Transverse colon (tissue), 4 donors: ENCODE measurements at regions not wholly inside any gene's neighbourhood (a gene's known extent, or its start where the extent isn't known, plus 50 kb on each side); places are given as distances from the start of the nearest gene placed in this dataset.

Experiments
- DNase-seq: peaks from one replicate; pipeline ENCODE4 v3.0.0-alpha.2; 2019
- H3K27ac ChIP-seq, 4 donors: fragments of 200-600 bp; sonication (generic); 2 replicates each; pipeline ENCODE4 v1.5.1; 2016 to 2018; ENCODE audit warnings: inconsistent platforms in 4 of 4
- H3K27me3 ChIP-seq: fragments of 200-600 bp; sonication (generic); 2 replicates; pipeline ENCODE4 v1.5.1; 2017; ENCODE audit warnings: inconsistent platforms
- H3K36me3 ChIP-seq, 4 donors: fragments of 200-600 bp; sonication (generic); 2 replicates each; pipeline ENCODE4 v1.5.1; 2017 to 2019; ENCODE audit warnings: inconsistent platforms in 4 of 4
- H3K4me1 ChIP-seq, 4 donors: fragments of 200-600 bp; sonication (generic); 2 replicates each; pipeline ENCODE4 v1.5.1; 2017 to 2020; ENCODE audit warnings: inconsistent platforms in 4 of 4
- H3K4me3 ChIP-seq, 4 donors: fragments of 200-600 bp; sonication (generic); 1 replicate in 1 of 4; 2 replicates in 3 of 4; pipeline versions ENCODE4 v1.5.1 to v1.6.1; 2017 to 2019; ENCODE audit warnings: inconsistent platforms in 4 of 4
- H3K9me3 ChIP-seq, 2 donors: fragments of 200-600 bp; sonication (generic); 2 replicates each; pipeline ENCODE4 v1.5.1; 2017 to 2019; ENCODE audit warnings: inconsistent platforms in 2 of 2
- CTCF ChIP-seq, 5 experiments: fragments of 200-600 bp in 3 of 5; fragments of 450-650 bp in 2 of 5; sonication (generic) in 3 of 5; IDR thresholded peaks; 1 replicate in 2 of 5; 2 replicates in 3 of 5; pipeline ENCODE4 v1.5.1; 2016 to 2017; ENCODE audit warnings: antibody characterized with exemption in 5 of 5, inconsistent platforms in 3 of 5, mild to moderate bottlenecking in 2 of 5, moderate library complexity in 1 of 5
- EP300 ChIP-seq: sonication (generic); formaldehyde crosslinking; IDR thresholded peaks from one replicate; pipeline ENCODE4 v1.6.1; 2017; ENCODE audit warnings: antibody characterized with exemption, low read depth
- POLR2A ChIP-seq: fragments of 450-650 bp; IDR thresholded peaks from one replicate; pipeline ENCODE4 v1.6.1; 2016; ENCODE audit warnings: antibody characterized with exemption, mild to moderate bottlenecking, moderate library complexity
- POLR2AphosphoS5 ChIP-seq, 3 donors: sonication (generic); formaldehyde crosslinking; IDR thresholded peaks; one replicate each; pipeline ENCODE4 v1.6.1; 2016; ENCODE audit warnings: antibody characterized with exemption in 3 of 3
- WGBS, 2 donors: methylation state at CpG; one replicate each; pipeline ENCODE4 v1.1.5; 2018; ENCODE audit warnings: low coverage in 1 of 2; 5-methylcytosine and 5-hydroxymethylcytosine counted together
- in situ Hi-C, 4 donors: fragments of 200-750 bp; cut with MboI; loops; one replicate each; pipeline versions ENCODE4 v1.15.0 to v1.15.1; 2017; ENCODE audit warnings: low sequenced_read_pairs in 3 of 4, low pct_ligation_motif_present in 1 of 4, low pct_unique_long_range_greater_than_20kb in 1 of 4
- intact Hi-C: fragments of 100-400 bp; cut with DNase I; formaldehyde crosslinking; loops from one replicate; pipeline ENCODE4 v1.15.1; 2023; ENCODE audit warnings: low total_unique reads

- in situ Hi-C loops (loop anchor here in 1 of 4 donors (25.0 kb wide), 1 partner anchor 785 kb away; no protein-coding TSS in a partner anchor), intact Hi-C loops (no loop called here)
- WGBS, 2 donors: 54 to 83% methylated on average over 1 to 7 of the region's 7 CpGs
- no peaks in the 10 kb centered on the region for H3K36me3 ChIP-seq
- no peak for DNase-seq
- no peak overlapping the region for H3K27ac ChIP-seq
- H3K4me3 ChIP-seq: no peak overlapping the region
- H3K27me3 ChIP-seq: no peaks in the 10 kb centered on the region
- no peaks in the 10 kb centered on the region for H3K4me1 ChIP-seq
- TF ChIP-seq CTCF (IDR thresholded peaks at IDR 0.05) (no peak), EP300 (no peak), POLR2A (no peak), POLR2AphosphoS5 (IDR thresholded peaks at IDR 0.05) (no peak)
- H3K9me3 ChIP-seq: no peaks in the 10 kb centered on the region
Measured at GRCh38 chr5:113652161-113652560, 138.7 kb downstream of the YTHDC2 start.

GRCh38 chr5:113654828-113655227 lies 141.3 kb downstream of the YTHDC2 start:
- DNase-seq: no peak
- Histone ChIP-seq H3K4me3 (no peak overlapping the region), H3K27ac (no peak overlapping the region), H3K27me3 (no peaks in the 10 kb centered on the region), H3K4me1 (no peaks in the 10 kb centered on the region), H3K36me3 (no peaks in the 10 kb centered on the region), H3K9me3 (no peaks in the 10 kb centered on the region)
- intact Hi-C loops (no loop called here), in situ Hi-C loops (loop anchor here in 1 of 4 donors (25.0 kb wide), 1 partner anchor 782 kb away; no protein-coding TSS in a partner anchor)
- 55 to 66% methylated on average over 2 to 3 of the region's 3 CpGs for WGBS, 2 donors
- TF ChIP-seq EP300 (no peak), POLR2AphosphoS5 (IDR thresholded peaks at IDR 0.05) (no peak), POLR2A (no peak), CTCF (IDR thresholded peaks at IDR 0.05) (no peak)

GRCh38 chr5:113660206-113660605 lies 146.7 kb downstream of the YTHDC2 start:
- no peak for DNase-seq
- no peaks in the 10 kb centered on the region for H3K27me3 ChIP-seq
- WGBS, 2 donors: 65 to 100% methylated on average over 1 to 3 of the region's 3 CpGs
- intact Hi-C loops: no loop called here
- H3K27ac ChIP-seq: no peak overlapping the region
- in situ Hi-C loops: loop anchor here in 1 of 4 donors (25.0 kb wide), 1 partner anchor 777 kb away; no protein-coding TSS in a partner anchor
- no peaks in the 10 kb centered on the region for H3K36me3 ChIP-seq
- no peaks in the 10 kb centered on the region for H3K9me3 ChIP-seq
- H3K4me3 ChIP-seq: no peak overlapping the region
- H3K4me1 ChIP-seq: no peaks in the 10 kb centered on the region
- no peak for TF ChIP-seq CTCF (IDR thresholded peaks at IDR 0.05)
- no peak for TF ChIP-seq POLR2A
- TF ChIP-seq POLR2AphosphoS5 (IDR thresholded peaks at IDR 0.05): no peak
- no peak for TF ChIP-seq EP300

DNA sequence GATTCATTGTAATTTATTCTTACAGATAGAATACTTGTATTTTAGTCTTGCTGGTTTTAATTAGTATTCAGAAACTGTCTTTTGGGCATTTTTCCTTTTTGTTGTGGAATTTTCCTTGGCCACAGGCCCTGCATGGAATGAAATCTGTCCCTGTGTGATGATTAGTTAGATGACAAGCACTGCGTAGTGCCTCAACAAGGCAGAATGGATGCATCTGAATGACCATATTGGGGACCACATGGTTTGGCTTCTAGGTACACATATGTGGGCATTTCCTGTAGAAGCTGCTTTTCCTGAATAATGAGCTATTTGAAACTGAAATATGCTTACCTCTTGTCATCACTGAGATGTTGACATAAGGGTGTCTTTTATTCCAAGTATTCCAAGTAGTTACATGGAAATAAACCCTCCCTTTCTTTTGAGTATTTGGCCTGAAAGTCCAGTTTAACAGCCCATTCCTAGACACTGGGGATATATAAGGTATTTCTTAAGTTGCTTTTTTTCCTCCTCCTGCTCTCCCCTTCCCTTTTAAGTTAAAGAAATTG lies 147.3 kb downstream of the YTHDC2 start:
- no peaks in the 10 kb centered on the region for H3K36me3 ChIP-seq
- 75 to 79% methylated on average over 1 of the region's 1 CpG for WGBS, 2 donors
- no peak overlapping the region for H3K4me3 ChIP-seq
- no peak for TF ChIP-seq POLR2AphosphoS5 (IDR thresholded peaks at IDR 0.05)
- TF ChIP-seq CTCF (IDR thresholded peaks at IDR 0.05): no peak
- TF ChIP-seq EP300: no peak
- no peak for TF ChIP-seq POLR2A
- intact Hi-C loops (no loop called here), in situ Hi-C loops (loop anchor here in 1 of 4 donors (25.0 kb wide), 1 partner anchor 777 kb away; no protein-coding TSS in a partner anchor)
- no peak for DNase-seq
- H3K4me1 ChIP-seq: no peaks in the 10 kb centered on the region
- no peak overlapping the region for H3K27ac ChIP-seq
- no peaks in the 10 kb centered on the region for H3K9me3 ChIP-seq
- H3K27me3 ChIP-seq: no peaks in the 10 kb centered on the region
